ENCODE measurements at regions not wholly inside any gene's neighbourhood (a gene's known extent, or its start where the extent isn't known, plus 50 kb on each side); places are given as distances from the start of the nearest gene placed in this dataset.
"Not testable (repeated sequence)": the region's sequence is repeated elsewhere in the genome, so short reads cannot be mapped to it uniquely, and the experiment has no call there.

DNA sequence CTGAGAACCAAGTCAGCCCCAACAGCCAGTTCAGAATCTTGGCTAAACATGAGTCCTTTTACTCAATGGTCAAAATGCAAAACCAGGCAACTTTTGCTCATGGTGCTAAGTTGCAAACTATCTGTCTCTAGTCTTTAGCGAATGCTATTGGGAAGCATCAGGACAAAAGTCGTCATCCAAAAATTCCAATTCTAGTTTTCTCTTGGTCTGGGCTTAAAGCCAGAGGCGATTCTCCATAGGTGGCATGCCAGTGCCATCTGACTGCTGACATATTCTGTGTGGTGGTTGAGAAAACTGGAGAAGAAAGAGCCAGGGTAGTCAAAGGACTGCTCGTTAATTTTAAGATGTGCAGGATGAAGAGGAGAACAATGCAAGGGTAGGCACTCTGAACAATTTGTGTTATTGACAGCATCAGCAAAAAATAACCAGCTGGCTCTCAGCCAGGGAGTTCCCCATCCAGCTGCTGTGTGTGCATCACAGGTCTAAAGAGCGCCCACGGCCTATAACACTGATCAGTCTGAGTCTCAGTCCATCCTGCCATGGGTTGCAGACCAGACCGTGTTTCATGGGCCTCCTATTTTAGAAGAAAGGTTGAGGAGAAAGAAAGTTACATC is 313.6 kb downstream of the ALDH8A1 start:
- peaks cover 3% of the 10 kb centered on the region for H3K4me1 ChIP-seq
- no peak for DNase-seq
- H3K27ac ChIP-seq: no peak overlapping the region
- 89% methylated on average over 7 of the region's 7 CpGs for WGBS, 2 donors
- H3K9me3 ChIP-seq: no peaks in the 10 kb centered on the region
- intact Hi-C loops (cut with DNase I; ENCODE audit: low total_unique reads): no loop called here
- no peaks in the 10 kb centered on the region for H3K27me3 ChIP-seq
- no peaks in the 10 kb centered on the region for H3K36me3 ChIP-seq (ENCODE audit: low read depth, missing control alignments)
- no peak overlapping the region for H3K4me3 ChIP-seq
- no peak for TF ChIP-seq POLR2A (IDR thresholded peaks at IDR 0.05)
- TF ChIP-seq, protein P1, sequence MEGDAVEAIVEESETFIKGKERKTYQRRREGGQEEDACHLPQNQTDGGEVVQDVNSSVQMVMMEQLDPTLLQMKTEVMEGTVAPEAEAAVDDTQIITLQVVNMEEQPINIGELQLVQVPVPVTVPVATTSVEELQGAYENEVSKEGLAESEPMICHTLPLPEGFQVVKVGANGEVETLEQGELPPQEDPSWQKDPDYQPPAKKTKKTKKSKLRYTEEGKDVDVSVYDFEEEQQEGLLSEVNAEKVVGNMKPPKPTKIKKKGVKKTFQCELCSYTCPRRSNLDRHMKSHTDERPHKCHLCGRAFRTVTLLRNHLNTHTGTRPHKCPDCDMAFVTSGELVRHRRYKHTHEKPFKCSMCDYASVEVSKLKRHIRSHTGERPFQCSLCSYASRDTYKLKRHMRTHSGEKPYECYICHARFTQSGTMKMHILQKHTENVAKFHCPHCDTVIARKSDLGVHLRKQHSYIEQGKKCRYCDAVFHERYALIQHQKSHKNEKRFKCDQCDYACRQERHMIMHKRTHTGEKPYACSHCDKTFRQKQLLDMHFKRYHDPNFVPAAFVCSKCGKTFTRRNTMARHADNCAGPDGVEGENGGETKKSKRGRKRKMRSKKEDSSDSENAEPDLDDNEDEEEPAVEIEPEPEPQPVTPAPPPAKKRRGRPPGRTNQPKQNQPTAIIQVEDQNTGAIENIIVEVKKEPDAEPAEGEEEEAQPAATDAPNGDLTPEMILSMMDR (IDR thresholded peaks at IDR 0.05): no peak

DNA sequence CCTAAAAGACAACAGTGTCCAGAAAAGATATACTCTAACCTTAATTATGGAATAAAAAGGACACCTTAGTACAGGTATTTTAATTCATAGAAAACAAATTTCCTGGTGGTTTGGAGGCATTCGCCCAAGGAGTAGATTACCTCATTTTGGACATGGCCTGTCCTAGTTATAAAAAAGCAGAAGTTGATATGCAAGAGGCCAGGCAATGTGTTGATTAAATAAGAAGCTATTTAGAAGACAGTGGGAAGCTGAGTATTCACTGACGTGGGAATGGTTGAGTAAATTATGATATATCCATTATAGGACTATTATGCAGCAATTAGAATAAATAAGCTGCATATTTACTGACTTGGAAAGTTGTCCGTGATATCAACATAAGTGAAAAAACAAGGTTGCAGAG is 314.9 kb downstream of the ALDH8A1 start:
- Histone ChIP-seq H3K36me3 (ENCODE audit: low read depth, missing control alignments) (no peaks in the 10 kb centered on the region), H3K27ac (no peak overlapping the region), H3K4me3 (no peak overlapping the region), H3K9me3 (no peaks in the 10 kb centered on the region), H3K27me3 (no peaks in the 10 kb centered on the region), H3K4me1 (no peaks in the 10 kb centered on the region)
- WGBS, 2 donors: 87 to 88% methylated on average over 3 of the region's 3 CpGs
- TF ChIP-seq POLR2A (IDR thresholded peaks at IDR 0.05): no peak
- TF ChIP-seq, protein P1 (IDR thresholded peaks at IDR 0.05): no peak
- DNase-seq: no peak
- intact Hi-C loops (cut with DNase I; ENCODE audit: low total_unique reads): no loop called here

DNA sequence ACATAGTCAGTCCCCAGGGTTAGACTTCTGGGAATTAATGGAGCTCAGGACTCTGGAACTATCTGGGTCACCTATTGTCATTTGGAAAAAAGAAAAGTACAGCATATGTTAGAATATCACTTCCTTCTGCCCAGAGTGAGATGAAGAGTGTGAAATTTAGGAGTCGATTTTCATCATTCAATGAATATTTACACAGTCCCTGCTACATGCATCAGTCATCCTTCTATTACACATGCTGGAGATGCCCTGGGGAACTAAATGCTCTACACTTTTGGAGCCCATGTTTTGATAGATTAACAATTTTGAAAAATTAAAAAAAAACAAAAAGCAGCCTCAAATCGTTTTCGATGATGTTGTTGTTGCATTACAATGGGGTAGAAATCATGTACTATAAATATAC is 315.4 kb downstream of the ALDH8A1 start:
- TF ChIP-seq, protein P1 (IDR thresholded peaks at IDR 0.05): no peak
- TF ChIP-seq POLR2A (IDR thresholded peaks at IDR 0.05): no peak
- intact Hi-C loops (cut with DNase I; ENCODE audit: low total_unique reads): no loop called here
- H3K36me3 ChIP-seq (ENCODE audit: low read depth, missing control alignments): no peaks in the 10 kb centered on the region
- no peaks in the 10 kb centered on the region for H3K9me3 ChIP-seq
- no peaks in the 10 kb centered on the region for H3K4me1 ChIP-seq
- H3K4me3 ChIP-seq: no peak overlapping the region
- no peak for DNase-seq
- 78 to 83% methylated on average over 3 of the region's 3 CpGs for WGBS, 2 donors
- H3K27ac ChIP-seq: no peak overlapping the region
- no peaks in the 10 kb centered on the region for H3K27me3 ChIP-seq

DNA sequence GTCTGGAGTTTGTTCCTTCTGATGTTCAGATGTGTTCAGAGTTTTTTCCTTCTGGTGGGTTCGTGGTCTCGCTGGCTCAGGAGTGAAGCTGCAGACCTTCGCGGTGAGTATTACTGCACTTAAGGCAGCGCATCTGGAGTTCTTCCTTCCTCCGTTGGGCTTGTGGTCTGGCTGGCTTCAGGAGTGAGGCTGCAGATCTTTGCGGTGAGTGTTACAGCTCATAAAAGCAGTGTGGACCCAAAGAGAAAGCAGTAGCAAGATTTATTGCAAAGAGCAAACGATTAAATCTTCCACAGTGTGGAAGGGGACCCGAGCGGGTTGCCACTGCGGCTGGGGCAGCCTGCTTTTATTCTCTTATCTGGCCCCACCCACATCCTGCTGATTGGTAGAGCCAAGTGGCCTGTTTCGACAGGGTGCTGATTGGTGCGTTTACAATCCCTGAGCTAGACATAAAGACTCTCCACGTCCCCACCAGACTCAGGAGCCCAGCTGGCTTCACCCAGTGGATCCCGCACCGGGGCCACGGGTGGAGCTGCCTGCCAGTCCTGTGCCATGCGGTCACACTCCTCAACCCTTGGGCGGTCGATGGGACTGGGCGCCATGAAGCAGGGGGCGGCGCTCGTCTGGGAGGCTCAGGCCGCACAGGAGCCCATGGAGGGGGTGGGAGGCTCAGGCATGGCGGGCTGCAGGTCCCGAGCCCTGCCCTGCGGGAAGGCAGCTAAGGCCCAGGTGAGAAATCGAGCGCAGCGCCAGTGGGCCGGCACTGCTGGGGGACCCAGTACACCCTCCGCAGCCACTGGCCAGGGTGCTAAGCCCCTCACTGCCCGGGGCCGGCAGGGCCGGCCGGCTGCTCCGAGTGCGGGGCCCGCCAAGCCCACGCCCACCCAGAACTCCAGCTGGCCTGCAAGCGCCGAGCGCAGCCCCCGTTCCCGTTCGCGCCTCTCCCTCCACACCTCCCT is 315.3 kb upstream of the SGK1 start:
- peak overlapping the region; percentile 38 to 40 for H3K4me3 ChIP-seq
- 65 to 76% methylated on average over 28 to 47 of the region's 48 CpGs for WGBS, 2 donors
- H3K4me1 ChIP-seq; H3K27me3 ChIP-seq; H3K27ac ChIP-seq; intact Hi-C loops (cut with DNase I; ENCODE audit: low total_unique reads); H3K36me3 ChIP-seq (ENCODE audit: low read depth, missing control alignments); H3K9me3 ChIP-seq: not testable (repeated sequence)
- DNase-seq: peak; percentile 51

DNA sequence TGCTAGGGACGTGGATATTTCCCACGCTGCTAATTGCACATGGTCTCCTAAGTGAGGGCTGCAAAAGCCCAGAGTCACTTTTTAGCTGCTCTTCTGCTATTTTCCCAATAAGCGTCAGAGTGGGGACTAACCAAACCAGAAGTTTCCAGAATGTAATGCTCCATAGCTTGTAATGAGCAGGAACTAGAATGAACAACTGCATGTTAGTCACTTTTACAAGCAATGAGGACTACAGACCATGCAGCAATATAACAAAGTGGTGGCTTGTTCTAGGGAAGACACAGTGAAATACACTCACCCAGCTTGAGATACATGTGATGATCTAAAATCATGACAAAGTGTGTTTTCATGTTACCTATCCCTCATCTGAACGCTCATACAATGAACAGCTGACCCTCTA is 314.1 kb upstream of the SGK1 start:
- Histone ChIP-seq H3K36me3 (ENCODE audit: low read depth, missing control alignments) (no peaks in the 10 kb centered on the region), H3K4me3 (no peak overlapping the region), H3K27me3 (no peaks in the 10 kb centered on the region), H3K4me1 (no peaks in the 10 kb centered on the region), H3K27ac (no peak overlapping the region), H3K9me3 (no peaks in the 10 kb centered on the region)
- DNase-seq: no peak
- intact Hi-C loops (cut with DNase I; ENCODE audit: low total_unique reads): no loop called here
- 67 to 73% methylated on average over 4 of the region's 4 CpGs for WGBS, 2 donors
- no peak for TF ChIP-seq POLR2A (IDR thresholded peaks at IDR 0.05)
- TF ChIP-seq, protein P1 (IDR thresholded peaks at IDR 0.05): no peak
